Hematopoietic multipotent progenitor cell (in vitro differentiated cells): ENCODE measurements at regions not wholly inside any gene's neighbourhood (a gene's known extent, or its start where the extent isn't known, plus 50 kb on each side); places are given as distances from the start of the nearest gene placed in this dataset.
"Not testable (repeated sequence)": the region's sequence is repeated elsewhere in the genome, so short reads cannot be mapped to it uniquely, and the experiment has no call there.

ENCODE experiments used
- DNase-seq, 3 donors: peaks; one replicate each; pipeline ENCODE4 v3.0.0-alpha.2; 2011 to 2015; ENCODE audit warnings: low read depth in 2 of 3, low spot score in 2 of 3

- no peak for DNase-seq
Measured at GRCh38 chr4:55249476-55249875, 96.6 kb upstream of the SRD5A3 start.

GRCh38 chr4:55251342-55251741 lies 94.7 kb upstream of the SRD5A3 start:
- no peak for DNase-seq

- no peak for DNase-seq
Measured at GRCh38 chr4:55251896-55252295, 94.1 kb upstream of the SRD5A3 start.

- peak in 2 of 3 donors; percentile 37 to 72 for DNase-seq
Measured at GRCh38 chr4:55253948-55254593, 92.0 kb upstream of the SRD5A3 start.

- no peak for DNase-seq
Measured at GRCh38 chr4:55255179-55255578, 90.9 kb upstream of the SRD5A3 start.

GRCh38 chr4:55256787-55257186 lies 89.3 kb upstream of the SRD5A3 start:
- peak in 1 of 3 donors; percentile 16 for DNase-seq

GRCh38 chr4:55258152-55258865 lies 87.7 kb upstream of the SRD5A3 start:
- peak in 1 of 3 donors; percentile 4 for DNase-seq

GRCh38 chr4:55259294-55259693 lies 86.7 kb upstream of the SRD5A3 start:
- DNase-seq: no peak

GRCh38 chr4:55269470-55269869 lies 76.6 kb upstream of the SRD5A3 start:
- no peak for DNase-seq

- DNase-seq: no peak
Measured at GRCh38 chr4:55269995-55270394, 76.0 kb upstream of the SRD5A3 start.

- no peak for DNase-seq
Measured at GRCh38 chr4:55270481-55270880, 75.6 kb upstream of the SRD5A3 start.

GRCh38 chr4:55272102-55272501 lies 73.9 kb upstream of the SRD5A3 start:
- DNase-seq: no peak

- DNase-seq: no peak
Measured at GRCh38 chr4:55272589-55272988, 73.5 kb upstream of the SRD5A3 start.

- DNase-seq: no peak
Measured at GRCh38 chr4:55277011-55277410, 69.0 kb upstream of the SRD5A3 start.

GRCh38 chr4:55278316-55278715 lies 67.7 kb upstream of the SRD5A3 start:
- DNase-seq: no peak

GRCh38 chr4:55280474-55280873 lies 65.6 kb upstream of the SRD5A3 start:
- DNase-seq: not testable (repeated sequence)

- DNase-seq: not testable (repeated sequence)
Measured at GRCh38 chr4:55281118-55281683, 64.8 kb upstream of the SRD5A3 start.

- no peak for DNase-seq
Measured at GRCh38 chr4:55284331-55284730, 61.7 kb upstream of the SRD5A3 start.

GRCh38 chr4:55291227-55291640 lies 54.8 kb upstream of the SRD5A3 start:
- DNase-seq: no peak

GRCh38 chr4:55296096-55296495 lies 49.9 kb upstream of the SRD5A3 start:
- no peak for DNase-seq
